ENCODE measurements at regions not wholly inside any gene's neighbourhood (a gene's known extent, or its start where the extent isn't known, plus 50 kb on each side); places are given as distances from the start of the nearest gene placed in this dataset.

GRCh38 chr16:88282564-88283395 lies 100.0 kb upstream of the ZNF469 start:
- TF ChIP-seq CTCF (IDR thresholded peaks at IDR 0.05): no peak
- Histone ChIP-seq H3K4me3 (no peak overlapping the region), H3K36me3 (ENCODE audit: low read depth) (no peaks in the 10 kb centered on the region), H3K4me1 (ENCODE audit: low read depth) (no peaks in the 10 kb centered on the region), H3K9me3 (peaks cover 20% of the 10 kb centered on the region)
- intact Hi-C loops (cut with DNase I, micrococcal nuclease): no loop called here
- DNase-seq (peak in 1 of 3 donors; percentile 5), ATAC-seq (peak; percentile 26)

- Histone ChIP-seq H3K4me3 (no peak overlapping the region), H3K36me3 (ENCODE audit: low read depth) (no peaks in the 10 kb centered on the region), H3K4me1 (ENCODE audit: low read depth) (no peaks in the 10 kb centered on the region), H3K9me3 (peaks cover 20% of the 10 kb centered on the region)
- intact Hi-C loops (cut with DNase I, micrococcal nuclease): no loop called here
- no peak for TF ChIP-seq CTCF (IDR thresholded peaks at IDR 0.05)
- ATAC-seq (no peak), DNase-seq (peak in 1 of 3 donors; percentile 15)
Measured at GRCh38 chr16:88283596-88283995, 99.2 kb upstream of the ZNF469 start.

GRCh38 chr16:88284101-88284500 lies 98.7 kb upstream of the ZNF469 start:
- Histone ChIP-seq H3K9me3 (peaks cover 20% of the 10 kb centered on the region), H3K36me3 (ENCODE audit: low read depth) (no peaks in the 10 kb centered on the region), H3K4me1 (ENCODE audit: low read depth) (no peaks in the 10 kb centered on the region), H3K4me3 (no peak overlapping the region)
- ATAC-seq (no peak), DNase-seq (peak in 1 of 3 donors; percentile 7)
- TF ChIP-seq CTCF (IDR thresholded peaks at IDR 0.05): no peak
- intact Hi-C loops (cut with DNase I, micrococcal nuclease): no loop called here

GRCh38 chr16:88284626-88285513 lies 97.9 kb upstream of the ZNF469 start:
- Histone ChIP-seq H3K9me3 (peaks cover 19% of the 10 kb centered on the region), H3K36me3 (ENCODE audit: low read depth) (no peaks in the 10 kb centered on the region), H3K4me1 (ENCODE audit: low read depth) (no peaks in the 10 kb centered on the region), H3K4me3 (no peak overlapping the region)
- ATAC-seq (no peak), DNase-seq (peak in 1 of 3 donors; percentile 24)
- intact Hi-C loops (cut with DNase I, micrococcal nuclease): no loop called here
- no peak for TF ChIP-seq CTCF (IDR thresholded peaks at IDR 0.05)

- H3K4me1 ChIP-seq (ENCODE audit: low read depth): no peaks in the 10 kb centered on the region
- H3K36me3 ChIP-seq (ENCODE audit: low read depth): no peaks in the 10 kb centered on the region
- intact Hi-C loops (cut with DNase I, micrococcal nuclease): no loop called here
- DNase-seq (peak in 1 of 3 donors; percentile 34), ATAC-seq (no peak)
- H3K9me3 ChIP-seq: peaks cover 16% of the 10 kb centered on the region
- no peak for TF ChIP-seq CTCF (IDR thresholded peaks at IDR 0.05)
- no peak overlapping the region for H3K4me3 ChIP-seq
Measured at GRCh38 chr16:88285514-88285822, 97.3 kb upstream of the ZNF469 start.
